Uterus (tissue), 2 donors: ENCODE measurements at regions not wholly inside any gene's neighbourhood (a gene's known extent, or its start where the extent isn't known, plus 50 kb on each side); places are given as distances from the start of the nearest gene placed in this dataset.

Experiments
- POLR2A ChIP-seq, 2 donors: fragments of 450-650 bp; IDR thresholded peaks; one replicate each; pipeline ENCODE4 v1.6.1; 2016; ENCODE audit warnings: antibody characterized with exemption in 2 of 2, mild to moderate bottlenecking in 1 of 2, moderate library complexity in 1 of 2
- TF ChIP-seq, protein P1 (sequence below), 4 experiments: fragments of 200-600 bp in 2 of 4; fragments of 450-650 bp in 2 of 4; sonication (generic) in 2 of 4; IDR thresholded peaks; one replicate each; pipeline ENCODE4 v1.5.1; 2016 to 2019; ENCODE audit warnings: antibody characterized with exemption in 4 of 4, mild to moderate bottlenecking in 2 of 4, moderate library complexity in 1 of 4

DNA sequence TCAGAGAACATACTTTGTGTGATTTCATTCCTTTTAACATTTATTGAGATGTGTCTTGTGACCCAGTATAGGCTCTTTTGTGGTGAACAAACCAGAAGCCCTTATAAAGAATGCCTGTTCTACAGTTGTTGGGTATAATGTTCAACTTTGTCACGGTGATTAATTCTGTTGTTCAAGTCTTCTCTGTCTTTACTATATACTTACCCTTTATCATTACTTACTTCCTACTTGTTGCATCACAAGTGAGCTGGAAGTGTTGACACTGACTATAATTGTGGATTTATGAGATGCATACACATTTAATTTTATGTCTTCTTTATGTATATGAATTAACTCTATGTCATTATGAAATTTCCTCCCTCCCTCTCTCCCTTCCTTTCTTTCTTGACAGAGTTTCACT lies 59.7 kb upstream of the TBL1XR1 start:
- TF ChIP-seq, protein P1, sequence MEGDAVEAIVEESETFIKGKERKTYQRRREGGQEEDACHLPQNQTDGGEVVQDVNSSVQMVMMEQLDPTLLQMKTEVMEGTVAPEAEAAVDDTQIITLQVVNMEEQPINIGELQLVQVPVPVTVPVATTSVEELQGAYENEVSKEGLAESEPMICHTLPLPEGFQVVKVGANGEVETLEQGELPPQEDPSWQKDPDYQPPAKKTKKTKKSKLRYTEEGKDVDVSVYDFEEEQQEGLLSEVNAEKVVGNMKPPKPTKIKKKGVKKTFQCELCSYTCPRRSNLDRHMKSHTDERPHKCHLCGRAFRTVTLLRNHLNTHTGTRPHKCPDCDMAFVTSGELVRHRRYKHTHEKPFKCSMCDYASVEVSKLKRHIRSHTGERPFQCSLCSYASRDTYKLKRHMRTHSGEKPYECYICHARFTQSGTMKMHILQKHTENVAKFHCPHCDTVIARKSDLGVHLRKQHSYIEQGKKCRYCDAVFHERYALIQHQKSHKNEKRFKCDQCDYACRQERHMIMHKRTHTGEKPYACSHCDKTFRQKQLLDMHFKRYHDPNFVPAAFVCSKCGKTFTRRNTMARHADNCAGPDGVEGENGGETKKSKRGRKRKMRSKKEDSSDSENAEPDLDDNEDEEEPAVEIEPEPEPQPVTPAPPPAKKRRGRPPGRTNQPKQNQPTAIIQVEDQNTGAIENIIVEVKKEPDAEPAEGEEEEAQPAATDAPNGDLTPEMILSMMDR (IDR thresholded peaks at IDR 0.05) = no peak
- TF ChIP-seq POLR2A (IDR thresholded peaks at IDR 0.05) = no peak
